ENCODE measurements at regions not wholly inside any gene's neighbourhood (a gene's known extent, or its start where the extent isn't known, plus 50 kb on each side); places are given as distances from the start of the nearest gene placed in this dataset.

GRCh38 chr2:121875585-121876185 lies 120.2 kb downstream of the TSN start:
- TF ChIP-seq, protein P1, sequence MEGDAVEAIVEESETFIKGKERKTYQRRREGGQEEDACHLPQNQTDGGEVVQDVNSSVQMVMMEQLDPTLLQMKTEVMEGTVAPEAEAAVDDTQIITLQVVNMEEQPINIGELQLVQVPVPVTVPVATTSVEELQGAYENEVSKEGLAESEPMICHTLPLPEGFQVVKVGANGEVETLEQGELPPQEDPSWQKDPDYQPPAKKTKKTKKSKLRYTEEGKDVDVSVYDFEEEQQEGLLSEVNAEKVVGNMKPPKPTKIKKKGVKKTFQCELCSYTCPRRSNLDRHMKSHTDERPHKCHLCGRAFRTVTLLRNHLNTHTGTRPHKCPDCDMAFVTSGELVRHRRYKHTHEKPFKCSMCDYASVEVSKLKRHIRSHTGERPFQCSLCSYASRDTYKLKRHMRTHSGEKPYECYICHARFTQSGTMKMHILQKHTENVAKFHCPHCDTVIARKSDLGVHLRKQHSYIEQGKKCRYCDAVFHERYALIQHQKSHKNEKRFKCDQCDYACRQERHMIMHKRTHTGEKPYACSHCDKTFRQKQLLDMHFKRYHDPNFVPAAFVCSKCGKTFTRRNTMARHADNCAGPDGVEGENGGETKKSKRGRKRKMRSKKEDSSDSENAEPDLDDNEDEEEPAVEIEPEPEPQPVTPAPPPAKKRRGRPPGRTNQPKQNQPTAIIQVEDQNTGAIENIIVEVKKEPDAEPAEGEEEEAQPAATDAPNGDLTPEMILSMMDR (IDR thresholded peaks at IDR 0.05; ENCODE audit: unreplicated experiment): no peak
- peaks cover 1% of the 10 kb centered on the region for H3K4me1 Mint-ChIP-seq (ENCODE audit: low read depth)
- H3K9me3 Mint-ChIP-seq (ENCODE audit: low read depth): peaks cover 7% of the 10 kb centered on the region
- DNase-seq (ENCODE audit: low spot score, unreplicated experiment): no peak
- no peak overlapping the region for H3K27ac Mint-ChIP-seq
- peaks cover 3% of the 10 kb centered on the region for H3K27me3 Mint-ChIP-seq
- H3K36me3 Mint-ChIP-seq (ENCODE audit: insufficient read depth): no peaks in the 10 kb centered on the region
- H3K4me3 Mint-ChIP-seq (ENCODE audit: low read depth): no peak overlapping the region

GRCh38 chr2:121877366-121877765 lies 121.9 kb downstream of the TSN start:
- no peak overlapping the region for H3K4me3 Mint-ChIP-seq (ENCODE audit: low read depth)
- DNase-seq (ENCODE audit: low spot score, unreplicated experiment): no peak
- H3K27me3 Mint-ChIP-seq: peaks cover 3% of the 10 kb centered on the region
- TF ChIP-seq, protein P1 (IDR thresholded peaks at IDR 0.05; ENCODE audit: unreplicated experiment): no peak
- no peaks in the 10 kb centered on the region for H3K36me3 Mint-ChIP-seq (ENCODE audit: insufficient read depth)
- H3K9me3 Mint-ChIP-seq (ENCODE audit: low read depth): peaks cover 7% of the 10 kb centered on the region
- H3K4me1 Mint-ChIP-seq (ENCODE audit: low read depth): peaks cover 1% of the 10 kb centered on the region
- no peak overlapping the region for H3K27ac Mint-ChIP-seq

DNA sequence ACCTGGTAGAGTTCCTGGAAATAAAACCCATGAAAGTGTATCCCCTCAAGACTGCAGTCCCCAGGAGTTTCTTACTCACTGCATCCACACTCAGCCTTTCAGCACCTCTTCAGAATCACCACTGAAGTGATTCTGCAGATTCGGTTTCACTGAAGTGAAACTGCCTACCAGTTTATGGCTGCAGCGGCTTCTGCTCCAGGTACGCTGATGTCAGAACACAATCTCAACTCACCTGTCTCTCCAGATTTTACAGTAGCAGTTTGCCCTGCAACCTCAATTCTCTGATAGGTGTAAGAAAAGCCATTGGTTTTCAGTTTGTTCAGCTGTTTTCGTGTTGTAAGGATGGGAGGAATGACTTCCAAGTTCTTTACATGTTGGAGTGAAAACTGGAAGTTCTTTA lies 124.8 kb downstream of the TSN start:
- no peak for DNase-seq (ENCODE audit: low spot score, unreplicated experiment)
- H3K9me3 Mint-ChIP-seq (ENCODE audit: low read depth): peaks cover 7% of the 10 kb centered on the region
- no peak overlapping the region for H3K4me3 Mint-ChIP-seq (ENCODE audit: low read depth)
- no peak overlapping the region for H3K27ac Mint-ChIP-seq
- H3K4me1 Mint-ChIP-seq (ENCODE audit: low read depth): no peaks in the 10 kb centered on the region
- no peaks in the 10 kb centered on the region for H3K36me3 Mint-ChIP-seq (ENCODE audit: insufficient read depth)
- H3K27me3 Mint-ChIP-seq: peaks cover 12% of the 10 kb centered on the region
- TF ChIP-seq, protein P1 (IDR thresholded peaks at IDR 0.05; ENCODE audit: unreplicated experiment): no peak

DNA sequence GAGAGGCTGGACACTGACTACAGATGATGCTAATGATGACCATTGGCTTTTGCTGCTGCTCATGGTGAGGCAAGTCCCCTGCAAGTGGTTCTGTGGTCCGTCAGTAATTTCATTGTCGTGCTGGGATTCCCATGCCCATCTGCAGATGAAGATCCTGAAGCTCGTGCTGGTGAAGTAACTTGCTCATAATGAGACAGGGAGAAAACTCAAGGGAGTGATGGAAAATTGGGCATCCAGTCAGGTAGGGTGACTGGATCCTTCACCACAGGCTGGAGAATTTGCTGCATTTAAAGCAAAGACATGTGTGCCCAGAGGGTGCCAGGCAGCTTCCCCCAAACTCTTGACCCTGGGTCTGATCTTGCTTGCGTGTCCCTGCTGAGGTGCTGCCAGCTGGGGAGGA lies 125.6 kb downstream of the TSN start:
- H3K36me3 Mint-ChIP-seq (ENCODE audit: insufficient read depth): no peaks in the 10 kb centered on the region
- peaks cover 7% of the 10 kb centered on the region for H3K9me3 Mint-ChIP-seq (ENCODE audit: low read depth)
- H3K4me3 Mint-ChIP-seq (ENCODE audit: low read depth): no peak overlapping the region
- H3K4me1 Mint-ChIP-seq (ENCODE audit: low read depth): no peaks in the 10 kb centered on the region
- no peak overlapping the region for H3K27ac Mint-ChIP-seq
- H3K27me3 Mint-ChIP-seq: peaks cover 14% of the 10 kb centered on the region
- no peak for DNase-seq (ENCODE audit: low spot score, unreplicated experiment)
- TF ChIP-seq, protein P1 (IDR thresholded peaks at IDR 0.05; ENCODE audit: unreplicated experiment): no peak

GRCh38 chr2:121881950-121882349 lies 126.5 kb downstream of the TSN start:
- TF ChIP-seq, protein P1 (IDR thresholded peaks at IDR 0.05; ENCODE audit: unreplicated experiment): no peak
- DNase-seq (ENCODE audit: low spot score, unreplicated experiment): no peak
- Mint-ChIP-seq H3K27me3 (peaks cover 17% of the 10 kb centered on the region), H3K9me3 (ENCODE audit: low read depth) (peaks cover 7% of the 10 kb centered on the region), H3K36me3 (ENCODE audit: insufficient read depth) (no peaks in the 10 kb centered on the region), H3K4me1 (ENCODE audit: low read depth) (no peaks in the 10 kb centered on the region), H3K4me3 (ENCODE audit: low read depth) (no peak overlapping the region), H3K27ac (no peak overlapping the region)
